Sigmoid colon (tissue), 6 donors: ENCODE measurements at regions not wholly inside any gene's neighbourhood (a gene's known extent, or its start where the extent isn't known, plus 50 kb on each side); places are given as distances from the start of the nearest gene placed in this dataset.

Experiments used
- DNase-seq: peaks from one replicate; pipeline ENCODE4 v3.0.0-alpha.2; 2019
- H3K27ac ChIP-seq, 4 donors: fragments of 200-600 bp; sonication (generic); one replicate each; pipeline ENCODE4 v1.5.1; 2016 to 2019; ENCODE audit warnings: mild to moderate bottlenecking in 1 of 4
- H3K27me3 ChIP-seq, 3 donors: fragments of 200-600 bp; sonication (generic); one replicate each; pipeline ENCODE4 v1.5.1; 2019; ENCODE audit warnings: mild to moderate bottlenecking in 1 of 3
- H3K36me3 ChIP-seq, 4 donors: fragments of 200-600 bp; sonication (generic); one replicate each; pipeline ENCODE4 v1.5.1; 2016 to 2019
- H3K4me1 ChIP-seq, 4 donors: fragments of 200-600 bp; sonication (generic); one replicate each; pipeline ENCODE4 v1.5.1; 2017 to 2019
- H3K4me3 ChIP-seq, 4 donors: fragments of 200-600 bp; sonication (generic); one replicate each; pipeline ENCODE4 v1.5.1; 2017 to 2019; ENCODE audit warnings: mild to moderate bottlenecking in 2 of 4, moderate library complexity in 1 of 4
- H3K9me3 ChIP-seq, 4 donors: fragments of 200-600 bp in 3 of 4; sonication (generic) in 3 of 4; one replicate each; pipeline versions ENCODE4 v1.5.1 to v1.6.1; 2013 to 2019
- EP300 ChIP-seq, 4 donors: sonication (generic); formaldehyde crosslinking; IDR thresholded peaks; one replicate each; pipeline ENCODE4 v1.6.1; 2017; ENCODE audit warnings: antibody characterized with exemption in 4 of 4
- POLR2A ChIP-seq, 2 donors: fragments of 450-650 bp; IDR thresholded peaks; one replicate each; pipeline ENCODE4 v1.6.1; 2016; ENCODE audit warnings: antibody characterized with exemption in 2 of 2, mild to moderate bottlenecking in 2 of 2, moderate library complexity in 2 of 2
- POLR2AphosphoS5 ChIP-seq, 4 donors: sonication (generic); formaldehyde crosslinking; IDR thresholded peaks; one replicate each; pipeline ENCODE4 v1.6.1; 2017; ENCODE audit warnings: antibody characterized with exemption in 4 of 4
- WGBS, 2 donors: extraction: QIAGEN DNeasy Blood & Tissue Kit; methylation state at CpG; one replicate each; pipeline ENCODE4 v1.1.7; 2013; 5-methylcytosine and 5-hydroxymethylcytosine counted together
- intact Hi-C: fragments of 100-400 bp; cut with DNase I; formaldehyde crosslinking; loops from one replicate; pipeline ENCODE4 v1.15.1; 2023
- TF ChIP-seq, protein P1 (sequence below), 4 experiments: fragments of 450-650 bp in 3 of 4; fragments of 200-600 bp in 1 of 4; IDR thresholded peaks; one replicate each; pipeline ENCODE4 v1.5.1; 2016 to 2019; ENCODE audit warnings: antibody characterized with exemption in 4 of 4, mild to moderate bottlenecking in 3 of 4, moderate library complexity in 2 of 4
- donor health status: healthy with polysubstance abuse.
- donor health status: healthy.

DNA sequence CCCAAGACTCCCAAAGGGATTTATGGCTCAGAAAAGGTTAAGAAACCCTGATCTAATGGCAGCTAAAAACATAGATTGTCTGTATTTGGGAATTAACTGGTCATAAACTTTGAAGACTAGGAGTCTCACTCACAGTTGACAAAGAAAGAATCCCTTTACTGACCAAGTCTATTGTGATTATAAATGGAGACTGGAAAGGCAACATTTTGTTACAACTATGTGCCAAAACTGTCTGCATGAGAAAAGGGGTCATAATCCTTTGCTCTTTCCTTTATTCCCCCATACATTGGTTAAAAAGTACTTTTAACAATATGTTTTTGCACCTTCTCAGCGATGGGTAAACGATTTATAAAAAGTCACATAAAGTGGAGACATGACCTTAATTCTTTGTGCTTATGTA lies 206.9 kb upstream of the MAP3K7 start:
- intact Hi-C loops = no loop called here
- H3K4me3 ChIP-seq = no peak overlapping the region
- no peaks in the 10 kb centered on the region for H3K36me3 ChIP-seq
- H3K9me3 ChIP-seq = no peaks in the 10 kb centered on the region
- no peak for TF ChIP-seq POLR2AphosphoS5 (IDR thresholded peaks at IDR 0.05)
- no peak for TF ChIP-seq POLR2A (IDR thresholded peaks at IDR 0.05)
- no peak for TF ChIP-seq EP300 (IDR thresholded peaks at IDR 0.05)
- TF ChIP-seq, protein P1, sequence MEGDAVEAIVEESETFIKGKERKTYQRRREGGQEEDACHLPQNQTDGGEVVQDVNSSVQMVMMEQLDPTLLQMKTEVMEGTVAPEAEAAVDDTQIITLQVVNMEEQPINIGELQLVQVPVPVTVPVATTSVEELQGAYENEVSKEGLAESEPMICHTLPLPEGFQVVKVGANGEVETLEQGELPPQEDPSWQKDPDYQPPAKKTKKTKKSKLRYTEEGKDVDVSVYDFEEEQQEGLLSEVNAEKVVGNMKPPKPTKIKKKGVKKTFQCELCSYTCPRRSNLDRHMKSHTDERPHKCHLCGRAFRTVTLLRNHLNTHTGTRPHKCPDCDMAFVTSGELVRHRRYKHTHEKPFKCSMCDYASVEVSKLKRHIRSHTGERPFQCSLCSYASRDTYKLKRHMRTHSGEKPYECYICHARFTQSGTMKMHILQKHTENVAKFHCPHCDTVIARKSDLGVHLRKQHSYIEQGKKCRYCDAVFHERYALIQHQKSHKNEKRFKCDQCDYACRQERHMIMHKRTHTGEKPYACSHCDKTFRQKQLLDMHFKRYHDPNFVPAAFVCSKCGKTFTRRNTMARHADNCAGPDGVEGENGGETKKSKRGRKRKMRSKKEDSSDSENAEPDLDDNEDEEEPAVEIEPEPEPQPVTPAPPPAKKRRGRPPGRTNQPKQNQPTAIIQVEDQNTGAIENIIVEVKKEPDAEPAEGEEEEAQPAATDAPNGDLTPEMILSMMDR (IDR thresholded peaks at IDR 0.05) = no peak
- 87 to 90% methylated on average over 2 of the region's 2 CpGs for WGBS, 2 donors
- no peak overlapping the region for H3K27ac ChIP-seq
- peaks cover 0 to 12% (median 3%) of the 10 kb centered on the region in 4 donors for H3K4me1 ChIP-seq
- no peaks in the 10 kb centered on the region for H3K27me3 ChIP-seq
- no peak for DNase-seq

DNA sequence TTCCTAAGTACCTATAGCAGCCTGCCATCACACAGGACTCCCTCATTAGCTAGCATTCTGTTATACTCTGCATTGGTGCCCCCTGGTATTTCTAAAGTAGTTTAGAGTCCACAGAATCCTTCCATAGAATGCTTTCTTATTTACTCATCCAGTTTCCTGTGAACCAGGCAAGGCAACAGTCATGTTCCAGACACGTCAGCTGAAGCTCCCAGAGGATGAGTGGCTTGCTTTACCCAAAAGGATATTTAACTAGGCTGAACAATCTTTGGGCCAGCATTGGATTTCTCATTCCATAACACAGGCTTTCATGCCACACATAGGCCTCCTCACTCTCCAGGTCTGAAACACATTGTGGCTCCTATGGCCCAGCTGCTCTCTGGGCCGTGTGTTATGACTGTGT lies 203.8 kb upstream of the MAP3K7 start:
- Histone ChIP-seq H3K4me3 (no peak overlapping the region), H3K4me1 (peaks cover 0 to 12% (median 3%) of the 10 kb centered on the region in 4 donors), H3K36me3 (no peaks in the 10 kb centered on the region), H3K9me3 (no peaks in the 10 kb centered on the region), H3K27ac (no peak overlapping the region), H3K27me3 (no peaks in the 10 kb centered on the region)
- intact Hi-C loops = no loop called here
- WGBS, 2 donors = 76 to 83% methylated on average over 2 of the region's 2 CpGs
- TF ChIP-seq POLR2A (IDR thresholded peaks at IDR 0.05) (no peak), POLR2AphosphoS5 (IDR thresholded peaks at IDR 0.05) (no peak), EP300 (IDR thresholded peaks at IDR 0.05) (no peak)
- TF ChIP-seq, protein P1 (IDR thresholded peaks at IDR 0.05) = no peak
- DNase-seq = no peak

DNA sequence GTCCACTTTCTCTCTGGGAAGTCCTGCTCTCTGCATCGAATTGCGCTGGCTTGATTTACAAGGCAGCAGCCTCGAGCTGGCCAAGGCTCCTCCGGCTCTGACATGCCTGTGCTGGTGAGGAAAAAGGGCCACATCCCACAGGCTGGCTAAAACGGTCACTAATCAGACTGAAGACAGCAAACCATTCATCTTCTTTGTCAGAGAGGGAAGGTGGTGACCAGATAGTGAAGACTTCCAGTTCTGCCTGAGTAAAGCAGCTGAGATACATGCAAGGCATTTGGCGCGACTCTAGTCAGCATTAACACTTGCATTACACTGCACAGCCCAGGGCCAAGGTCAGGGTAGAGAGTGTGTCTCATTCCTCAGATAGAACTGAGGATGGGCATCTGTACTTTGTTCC lies 203.2 kb upstream of the MAP3K7 start:
- no peak overlapping the region for H3K4me3 ChIP-seq
- no peaks in the 10 kb centered on the region for H3K27me3 ChIP-seq
- TF ChIP-seq EP300 (IDR thresholded peaks at IDR 0.05) (no peak), POLR2A (IDR thresholded peaks at IDR 0.05) (no peak)
- TF ChIP-seq, protein P1 (IDR thresholded peaks at IDR 0.05) = no peak
- H3K36me3 ChIP-seq = no peaks in the 10 kb centered on the region
- intact Hi-C loops = no loop called here
- DNase-seq = no peak
- H3K27ac ChIP-seq = no peak overlapping the region
- H3K4me1 ChIP-seq = peaks cover 0 to 12% (median 3%) of the 10 kb centered on the region in 4 donors
- no peaks in the 10 kb centered on the region for H3K9me3 ChIP-seq
- 54 to 60% methylated on average over 7 of the region's 7 CpGs for WGBS, 2 donors

DNA sequence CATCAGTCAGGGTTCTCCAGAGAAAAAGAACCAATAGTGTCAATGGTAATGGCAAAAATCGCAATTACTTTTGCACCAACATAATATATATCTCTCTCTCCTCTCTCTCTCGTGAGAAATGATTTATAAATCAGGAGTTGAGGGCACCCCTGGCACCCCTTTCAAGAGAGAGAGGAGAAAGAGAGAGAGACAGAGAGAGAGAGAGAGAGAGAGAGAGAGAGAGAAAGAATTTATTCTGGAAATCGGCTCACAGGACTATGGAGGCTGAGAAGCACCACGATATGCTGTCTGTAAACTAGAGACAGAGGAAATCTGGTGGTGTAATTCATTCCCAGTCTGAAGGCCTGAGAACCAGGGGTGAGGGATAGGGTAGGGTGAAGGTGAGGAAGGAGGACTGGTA lies 201.9 kb upstream of the MAP3K7 start:
- no peaks in the 10 kb centered on the region for H3K27me3 ChIP-seq
- H3K4me1 ChIP-seq = peaks cover 0 to 12% (median 3%) of the 10 kb centered on the region in 4 donors
- WGBS, 2 donors = 77 to 86% methylated on average over 4 of the region's 4 CpGs
- no peaks in the 10 kb centered on the region for H3K36me3 ChIP-seq
- no peak for DNase-seq
- TF ChIP-seq, protein P1 (IDR thresholded peaks at IDR 0.05) = no peak
- TF ChIP-seq POLR2AphosphoS5 (IDR thresholded peaks at IDR 0.05) = no peak
- no peak for TF ChIP-seq EP300 (IDR thresholded peaks at IDR 0.05)
- TF ChIP-seq POLR2A (IDR thresholded peaks at IDR 0.05) = no peak
- no peaks in the 10 kb centered on the region for H3K9me3 ChIP-seq
- intact Hi-C loops = no loop called here
- H3K4me3 ChIP-seq = no peak overlapping the region
- H3K27ac ChIP-seq = no peak overlapping the region

DNA sequence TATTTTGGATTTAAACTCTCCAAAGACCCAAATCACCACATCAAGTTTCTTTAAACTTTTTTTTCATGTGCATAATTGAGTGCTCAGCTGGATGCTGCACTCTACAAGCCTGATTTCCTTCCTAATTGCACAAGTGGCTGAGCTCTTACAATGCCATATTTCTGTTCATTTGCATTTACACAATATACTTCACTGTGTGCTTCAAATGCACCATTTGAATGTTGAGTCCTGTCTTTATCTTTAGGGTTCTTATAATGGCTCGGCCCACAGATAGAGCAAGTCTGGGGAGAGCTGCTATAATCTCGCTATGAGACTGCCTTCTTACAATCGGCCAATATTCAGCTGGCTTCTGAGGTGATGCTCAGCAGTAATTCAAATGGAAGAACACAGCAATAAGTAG lies 200.6 kb upstream of the MAP3K7 start:
- Histone ChIP-seq H3K4me3 (no peak overlapping the region), H3K4me1 (peaks cover 0 to 12% (median 3%) of the 10 kb centered on the region in 4 donors), H3K27ac (no peak overlapping the region), H3K36me3 (no peaks in the 10 kb centered on the region), H3K27me3 (no peaks in the 10 kb centered on the region), H3K9me3 (no peaks in the 10 kb centered on the region)
- TF ChIP-seq, protein P1 (IDR thresholded peaks at IDR 0.05) = no peak
- TF ChIP-seq POLR2A (IDR thresholded peaks at IDR 0.05) = no peak
- TF ChIP-seq EP300 (IDR thresholded peaks at IDR 0.05) = no peak
- no peak for TF ChIP-seq POLR2AphosphoS5 (IDR thresholded peaks at IDR 0.05)
- intact Hi-C loops = no loop called here
- 56 to 70% methylated on average over 3 of the region's 3 CpGs for WGBS, 2 donors
- DNase-seq = no peak
